K562 (cell line): ENCODE measurements at regions not wholly inside any gene's neighbourhood (a gene's known extent, or its start where the extent isn't known, plus 50 kb on each side); places are given as distances from the start of the nearest gene placed in this dataset.

Source experiments
- BRD9 ChIP-seq: fragments of 450-650 bp; IDR thresholded peaks from 2 replicates; pipeline ENCODE4 v1.6.1; 2018; ENCODE audit warnings: low read depth; ENCODE audit not compliant: partially characterized antibody
- C11orf30 ChIP-seq: fragments of 450-650 bp; IDR thresholded peaks from 2 replicates; pipeline ENCODE4 v1.6.1; 2016; ENCODE audit warnings: low read depth, mild to moderate bottlenecking
- CTBP1 ChIP-seq: fragments of 450-650 bp; IDR thresholded peaks from 2 replicates; pipeline ENCODE4 v1.6.1; 2016; ENCODE audit warnings: borderline replicate concordance
- DLX4 ChIP-seq: fragments of 250-450 bp; sonication (Bioruptor Pico); IDR thresholded peaks from 2 replicates; pipeline ENCODE4 v1.6.1; 2021; ENCODE audit warnings: mild to moderate bottlenecking
- E2F4 ChIP-seq: sonication (generic); formaldehyde crosslinking; IDR thresholded peaks from 2 replicates; pipeline ENCODE4 v1.8.0; 2022; ENCODE audit warnings: mild to moderate bottlenecking, low read depth, missing genetic modification reagents
- ERF ChIP-seq: fragments of 450-650 bp; formaldehyde crosslinking; IDR thresholded peaks from 2 replicates; pipeline ENCODE4 v1.4.0; 2020; ENCODE audit warnings: mild to moderate bottlenecking, mixed read lengths
- ETS2 ChIP-seq: IDR thresholded peaks from 2 replicates; pipeline ENCODE4 v1.6.1; 2016; ENCODE audit warnings: borderline replicate concordance, missing genetic modification characterization, mild to moderate bottlenecking, moderate library complexity, missing compliant biosample characterization; ENCODE audit not compliant: poor library complexity, severe bottlenecking
- FOS ChIP-seq: IDR thresholded peaks from 3 replicates; pipeline ENCODE4 v1.6.1; 2011; ENCODE audit not compliant: insufficient read length; ENCODE audit errors: extremely low read depth
- GMEB1 ChIP-seq: fragments of 250-450 bp; sonication (Bioruptor Pico); IDR thresholded peaks from 2 replicates; pipeline ENCODE4 v1.4.0; 2020; ENCODE audit warnings: mild to moderate bottlenecking
- HOXB6 ChIP-seq: fragments of 250-450 bp; sonication (Bioruptor Pico); IDR thresholded peaks from 2 replicates; pipeline ENCODE4 v1.5.1; 2022; ENCODE audit warnings: mild to moderate bottlenecking, borderline replicate concordance
- PKNOX1 ChIP-seq: fragments of 450-650 bp; IDR thresholded peaks from 2 replicates; pipeline ENCODE4 v1.6.1; 2016
- POLR2G ChIP-seq: fragments of 200-400 bp; formaldehyde crosslinking; IDR thresholded peaks from 2 replicates; pipeline ENCODE4 v1.6.1; 2017; ENCODE audit warnings: low read depth, mild to moderate bottlenecking, antibody characterized with exemption, low read length, moderate library complexity
- SMARCE1 ChIP-seq: fragments of 450-650 bp; IDR thresholded peaks from 2 replicates; pipeline ENCODE4 v1.7.1; 2016; ENCODE audit warnings: mild to moderate bottlenecking
- TAF9B ChIP-seq: fragments of 450-650 bp; IDR thresholded peaks from 2 replicates; pipeline ENCODE4 v1.6.1; 2018; ENCODE audit warnings: mild to moderate bottlenecking; ENCODE audit not compliant: partially characterized antibody
- TAL1 ChIP-seq: fragments of 450-650 bp; IDR thresholded peaks from 2 replicates; pipeline ENCODE4 v1.6.1; 2016; ENCODE audit warnings: mild to moderate bottlenecking
- TARDBP ChIP-seq: fragments of 450-650 bp; IDR thresholded peaks from 2 replicates; pipeline ENCODE4 v1.6.1; 2016
- ZFP36 ChIP-seq: fragments of 150-350 bp; IDR thresholded peaks from 2 replicates; pipeline ENCODE4 v1.6.1; 2018; ENCODE audit warnings: low read length, low read depth; ENCODE audit not compliant: partially characterized antibody
- ZNF174 ChIP-seq: fragments of 250-450 bp; sonication (Bioruptor Pico); IDR thresholded peaks from 2 replicates; pipeline ENCODE4 v1.4.0; 2020; ENCODE audit warnings: mild to moderate bottlenecking
- ZNF280A ChIP-seq: fragments of 450-650 bp; IDR thresholded peaks from 2 replicates; pipeline ENCODE4 v1.6.1; 2018; ENCODE audit warnings: mild to moderate bottlenecking, low read depth; ENCODE audit not compliant: partially characterized antibody
- ZNF280B ChIP-seq: fragments of 250-450 bp; sonication (Bioruptor Pico); IDR thresholded peaks from 2 replicates; pipeline ENCODE4 v1.5.1; 2021; ENCODE audit warnings: mild to moderate bottlenecking
- ZNF77 ChIP-seq: fragments of 250-450 bp; sonication (Bioruptor Pico); IDR thresholded peaks from 2 replicates; pipeline ENCODE4 v1.5.0; 2020
- ZNF778 ChIP-seq: fragments of 450-650 bp; formaldehyde crosslinking; IDR thresholded peaks from 2 replicates; pipeline ENCODE4 v1.4.0; 2020; ENCODE audit warnings: mild to moderate bottlenecking, moderate library complexity

- TF ChIP-seq HOXB6 (no peak), TARDBP (no peak), C11orf30 (no peak), FOS (no peak), CTBP1 (peak; percentile 48; the same call in 1 of the 2 replicates), TAF9B (no peak), ZNF778 (CRISPR knock-in tag) (no peak), BRD9 (no peak), GMEB1 (CRISPR knock-in tag) (no peak), ZFP36 (no peak), TAL1 (peak; percentile 41; the same call in 1 of the 2 replicates), SMARCE1 (no peak), ZNF77 (no peak), ZNF174 (CRISPR knock-in tag) (no peak), E2F4 (no peak), PKNOX1 (peak; percentile 97), ZNF280B (no peak), ERF (CRISPR knock-in tag) (no peak), POLR2G (no peak), ETS2 (tag) (no peak), ZNF280A (no peak), DLX4 (CRISPR knock-in tag) (no peak)
Measured at GRCh38 chr9:68643901-68644809, 60.9 kb upstream of the PIP5K1B start (continued).
